Medulla oblongata (tissue), 1 donor: ENCODE measurements at regions not wholly inside any gene's neighbourhood (a gene's known extent, or its start where the extent isn't known, plus 50 kb on each side); places are given as distances from the start of the nearest gene placed in this dataset.
"Not testable (repeated sequence)": the region's sequence is repeated elsewhere in the genome, so short reads cannot be mapped to it uniquely, and the experiment has no call there.

Experiments used
- DNase-seq: peaks from one replicate; pipeline ENCODE4 v3.0.0-alpha.2; 2015; ENCODE audit errors: extremely low spot score

DNA sequence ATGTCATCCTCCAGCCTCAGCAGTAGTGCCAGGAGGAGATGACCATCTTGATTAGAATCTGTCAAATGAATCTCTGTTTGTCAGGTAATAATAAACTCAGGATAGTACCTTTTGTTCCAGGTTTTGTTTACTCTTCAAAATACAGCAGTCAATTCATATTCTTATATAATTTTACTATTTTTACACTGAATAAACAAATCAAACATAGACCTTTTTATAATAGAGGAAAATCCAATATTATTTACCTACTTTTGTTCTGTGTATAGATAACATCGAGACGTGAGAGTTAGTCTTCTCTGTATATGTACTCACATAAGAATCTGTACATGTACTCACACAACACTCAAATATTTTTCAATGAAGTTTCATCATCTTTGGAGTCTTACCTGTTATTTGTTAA lies 365.4 kb upstream of the EPHA5 start:
- no peak for DNase-seq

DNA sequence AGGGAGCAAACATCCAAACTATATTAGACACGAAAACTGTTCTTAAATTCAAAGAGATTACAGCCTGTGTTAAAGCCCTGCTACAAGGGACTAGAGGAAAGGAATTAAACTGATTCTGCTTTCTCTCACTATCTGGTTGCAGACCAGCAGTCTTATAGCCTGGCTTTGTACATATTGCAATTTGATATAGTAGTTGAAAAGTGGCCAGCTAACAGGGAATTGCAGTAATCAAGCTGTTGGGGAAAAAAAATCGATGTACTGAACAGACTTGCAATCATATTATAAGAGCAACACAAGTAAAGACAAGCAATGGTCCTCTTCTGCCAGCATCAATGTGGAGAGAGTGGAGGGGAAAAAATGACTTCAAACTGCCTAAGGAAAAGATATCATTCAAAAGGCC lies 364.4 kb upstream of the EPHA5 start:
- DNase-seq: no peak

DNA sequence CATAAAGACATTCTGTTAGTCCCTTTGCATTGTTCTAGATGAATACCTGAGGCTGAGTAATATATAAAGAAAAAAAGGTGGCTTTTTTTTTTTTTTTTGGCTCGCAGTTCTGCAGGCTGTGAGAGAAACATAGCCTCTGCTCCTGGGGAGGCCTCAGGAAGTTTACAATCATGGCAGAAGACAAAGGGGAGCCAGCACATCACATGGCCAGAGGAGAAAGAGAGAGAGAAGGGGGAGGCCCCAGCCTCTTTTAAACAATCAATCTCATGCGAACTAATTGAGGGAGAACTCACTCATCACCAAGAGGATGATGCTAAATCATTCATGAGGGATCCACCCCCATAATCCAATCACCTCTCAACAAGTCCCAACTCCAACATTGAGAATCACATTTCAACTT lies 364.0 kb upstream of the EPHA5 start:
- DNase-seq: no peak

DNA sequence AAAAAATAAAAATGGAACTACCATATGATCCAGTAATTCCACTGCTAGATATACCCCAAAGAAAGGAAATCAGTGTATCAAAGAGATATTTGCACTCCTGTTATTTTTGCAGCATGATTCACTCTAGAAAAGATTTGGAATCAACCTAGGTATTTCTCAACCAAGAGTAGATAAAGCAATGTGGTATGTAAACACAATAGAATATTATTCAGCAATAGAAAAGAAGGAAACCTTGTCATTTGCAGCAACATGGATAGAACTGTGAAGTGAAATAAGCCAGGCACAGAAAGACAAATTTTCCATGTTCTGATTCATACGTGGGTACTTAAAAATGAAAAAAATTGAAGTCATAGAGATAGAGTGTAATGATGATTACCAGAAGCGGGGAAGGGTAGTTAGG lies 362.3 kb upstream of the EPHA5 start:
- no peak for DNase-seq

DNA sequence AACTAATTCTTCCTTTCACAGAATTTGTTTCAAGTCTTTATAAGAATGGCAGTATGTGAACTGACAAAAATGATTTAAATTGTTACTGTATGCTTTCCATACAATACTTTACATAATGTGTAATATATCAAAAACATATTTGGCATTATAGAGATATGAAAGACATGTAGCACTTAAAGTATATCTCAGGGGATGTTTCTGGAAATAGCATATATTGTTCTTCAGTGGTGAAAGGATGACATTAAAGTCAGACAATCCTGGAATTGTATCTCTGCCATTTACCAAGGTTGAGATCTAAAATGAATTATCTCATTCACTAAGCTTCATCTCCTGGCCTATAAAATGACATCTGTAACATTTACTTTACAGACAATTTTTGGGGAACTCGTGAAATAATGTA lies 358.4 kb upstream of the EPHA5 start:
- no peak for DNase-seq

DNA sequence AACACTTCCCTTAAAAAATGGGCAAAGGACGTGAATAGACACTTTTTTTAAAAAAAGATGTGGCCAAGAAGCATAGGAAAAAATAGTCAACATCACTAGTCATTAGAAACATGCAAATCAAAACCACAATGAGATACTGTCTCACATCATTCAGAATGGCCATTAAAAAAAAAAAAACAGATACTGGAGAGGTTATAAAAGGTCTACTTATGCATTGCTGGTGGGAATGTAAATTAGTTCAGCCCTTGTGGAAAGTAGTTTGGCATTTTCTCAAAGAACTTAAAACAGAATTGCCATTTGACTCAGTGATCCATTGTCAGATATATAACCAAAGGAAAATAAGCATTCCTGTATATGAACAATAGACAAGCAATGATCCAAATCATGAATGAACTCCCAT lies 352.8 kb upstream of the EPHA5 start:
- DNase-seq: no peak

DNA sequence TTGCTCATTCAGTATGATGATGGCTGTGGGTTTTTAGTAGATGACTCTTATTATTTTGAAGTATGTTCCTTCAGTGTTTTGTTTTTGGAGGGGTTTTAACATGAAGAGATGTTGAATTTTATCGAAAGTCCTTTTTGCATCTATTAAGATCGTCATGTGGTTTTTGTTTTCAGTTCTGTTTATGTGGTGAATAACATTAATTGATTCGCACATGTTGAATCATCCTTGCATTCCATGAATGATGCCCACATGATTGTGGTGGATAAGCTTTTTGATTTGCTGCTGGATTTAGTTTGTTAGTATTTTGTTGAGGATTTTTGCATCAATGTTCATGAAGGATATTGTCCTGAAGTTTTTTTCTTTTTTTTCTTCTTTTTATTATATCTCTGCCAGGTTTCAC lies 347.4 kb upstream of the EPHA5 start:
- no peak for DNase-seq

DNA sequence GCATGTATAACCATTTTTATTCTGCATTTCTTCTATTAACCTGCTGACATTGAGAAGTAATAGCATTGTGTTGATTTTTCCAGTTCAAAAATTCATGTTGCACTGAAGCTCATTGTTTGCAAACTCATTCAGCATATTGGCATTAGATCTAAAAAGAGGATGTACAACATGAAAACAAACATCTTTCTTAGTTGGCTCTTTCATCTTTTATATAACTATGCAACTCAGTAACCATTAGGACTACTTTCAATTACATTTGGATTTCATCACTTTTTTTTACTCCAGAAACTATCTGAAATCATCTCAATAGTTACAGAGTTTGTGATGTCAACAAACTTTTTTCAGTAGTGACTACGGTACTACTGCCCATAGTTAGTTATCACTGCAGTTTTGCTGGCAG lies 346.0 kb upstream of the EPHA5 start:
- no peak for DNase-seq

DNA sequence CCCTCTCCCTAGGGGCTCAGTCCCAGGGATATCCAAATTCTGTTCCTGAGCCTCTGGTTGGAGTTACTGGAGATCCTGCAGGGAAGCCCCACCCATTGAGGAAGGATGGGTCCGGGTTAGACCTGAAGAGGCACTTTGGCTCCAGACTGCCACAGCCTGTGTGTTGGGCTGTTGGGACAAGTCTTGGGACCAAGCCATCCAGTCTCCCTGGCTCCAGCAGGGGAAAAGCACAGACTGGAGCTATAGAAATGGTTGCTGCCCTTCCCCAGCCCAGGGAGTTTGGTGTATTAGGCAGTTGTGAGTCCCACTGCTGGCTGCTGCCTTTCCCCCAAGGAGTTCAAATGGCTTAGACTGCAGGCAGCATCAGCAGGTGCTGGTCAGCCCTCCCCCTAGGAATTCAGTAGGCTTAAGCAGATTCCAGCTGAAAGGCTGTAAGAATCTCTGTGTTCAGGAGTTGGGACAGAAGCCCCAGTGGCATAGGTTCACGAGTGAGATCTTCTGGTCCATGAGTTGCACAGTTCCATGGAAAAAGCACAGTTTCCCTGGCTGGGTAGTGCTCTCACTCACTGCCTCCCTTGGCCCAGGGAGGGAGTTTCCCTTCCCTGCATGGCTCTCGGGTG lies 344.0 kb upstream of the EPHA5 start:
- no peak for DNase-seq

DNA sequence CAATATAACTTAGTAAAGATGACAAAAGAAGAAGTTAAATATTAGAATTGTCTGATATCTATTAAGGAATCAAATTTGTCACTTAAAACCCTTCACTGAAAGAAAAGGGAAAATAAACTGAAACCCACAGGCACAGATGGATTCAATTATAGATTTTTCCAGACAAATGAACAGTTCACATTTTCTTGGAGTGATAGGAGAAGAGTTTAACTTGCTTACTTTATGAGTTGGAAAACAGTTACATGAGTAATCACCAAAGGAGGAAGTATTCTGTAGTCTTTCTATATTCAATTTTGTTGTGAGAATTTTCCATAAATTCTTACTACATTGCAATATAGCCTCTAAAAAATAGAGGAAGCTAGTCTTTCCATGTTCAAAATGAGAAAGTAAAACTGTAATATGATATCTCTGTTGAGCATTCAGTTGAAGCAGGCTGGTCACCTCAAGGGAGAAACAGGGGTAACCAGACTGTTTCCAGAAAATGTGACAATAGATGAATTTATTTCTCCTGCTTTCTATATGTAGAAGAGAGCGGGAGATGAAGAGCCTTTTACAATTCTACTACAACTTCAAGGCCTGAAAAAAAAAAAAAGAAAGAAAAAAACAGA lies 330.3 kb upstream of the EPHA5 start:
- DNase-seq: no peak

DNA sequence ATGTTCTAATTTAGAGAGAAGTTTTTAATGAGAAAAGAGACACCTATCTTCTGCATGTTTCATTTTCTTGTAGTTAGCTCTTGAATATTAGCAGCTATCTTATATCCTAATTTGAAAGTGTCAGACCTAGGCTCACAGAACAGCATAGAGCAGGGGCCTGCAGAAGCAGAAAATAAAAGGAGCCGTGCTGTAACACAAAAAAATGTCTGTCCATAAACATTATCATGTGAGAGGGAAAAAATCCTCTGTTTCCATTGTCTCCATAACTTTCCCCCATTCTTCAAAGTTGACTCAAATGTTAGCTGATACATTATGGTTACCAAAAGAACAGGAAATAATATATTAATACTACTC lies 329.2 kb upstream of the EPHA5 start:
- no peak for DNase-seq

DNA sequence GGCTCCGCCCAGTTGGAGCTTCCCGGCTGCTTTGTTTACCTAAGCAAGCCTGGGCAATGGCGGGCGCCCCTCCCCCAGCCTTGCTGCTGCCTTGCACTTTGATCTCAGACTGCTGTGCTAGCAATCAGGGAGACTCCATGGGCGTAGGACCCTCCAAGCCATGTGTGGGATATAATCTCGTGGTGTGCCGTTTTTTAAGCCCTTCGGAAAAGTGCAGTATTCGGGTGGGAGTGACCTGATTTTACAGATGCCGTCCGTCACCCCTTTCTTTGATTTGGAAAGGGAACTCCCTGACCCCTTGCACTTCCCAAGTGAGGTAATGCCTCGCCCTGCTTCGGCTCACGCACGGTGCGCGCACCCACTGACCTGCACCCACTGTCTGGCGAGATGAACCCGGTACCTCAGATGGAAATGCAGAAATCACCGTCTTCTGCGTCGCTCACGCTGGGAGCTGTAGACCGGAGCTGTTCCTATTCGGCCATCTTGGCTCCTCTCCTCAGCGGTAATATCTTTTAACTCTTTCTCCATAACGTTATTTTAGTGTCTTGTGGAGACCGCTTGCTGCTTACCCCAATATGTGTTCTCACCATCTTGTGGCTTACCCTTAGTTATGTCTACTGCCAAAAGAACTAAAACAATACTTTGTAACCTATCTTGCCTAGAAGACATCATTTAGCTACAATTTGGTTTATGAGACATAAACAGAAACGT lies 328.7 kb upstream of the EPHA5 start:
- not testable (repeated sequence) for DNase-seq

DNA sequence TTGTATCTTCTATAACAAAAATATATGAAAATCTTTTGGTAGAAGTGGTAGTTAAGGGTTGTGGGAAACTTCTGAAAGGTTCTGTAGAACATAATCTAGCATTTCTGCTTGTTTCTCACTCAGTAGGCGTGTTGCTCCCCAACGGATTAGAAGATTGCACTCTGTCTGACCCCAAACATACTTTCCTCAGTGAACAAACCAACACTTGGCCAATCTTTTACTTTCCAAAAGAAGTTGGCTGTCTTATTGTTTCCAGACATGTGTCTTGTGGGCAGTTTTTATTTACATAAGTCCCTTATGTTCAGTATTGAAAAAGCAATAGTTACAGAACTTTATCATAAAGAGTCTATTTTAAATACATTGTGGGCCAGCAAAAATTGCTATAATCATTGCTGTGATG lies 312.8 kb upstream of the EPHA5 start:
- DNase-seq: no peak

DNA sequence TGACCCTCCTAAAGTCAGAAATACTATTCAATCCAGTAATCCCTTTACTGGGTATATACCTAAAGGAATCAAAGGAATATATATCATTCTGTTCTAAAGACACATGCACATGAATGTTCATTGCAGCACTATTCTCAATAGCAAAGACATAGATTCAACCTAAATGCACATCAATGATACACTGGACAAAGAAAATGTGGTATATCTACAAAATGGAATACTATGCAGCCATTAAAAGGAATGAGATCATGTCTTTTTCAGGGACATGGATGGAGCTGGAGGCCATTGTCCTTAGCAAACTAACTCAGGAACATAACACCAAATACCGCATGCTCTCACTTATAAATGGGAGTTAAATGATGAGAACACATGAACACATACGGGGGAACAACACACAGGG lies 306.0 kb upstream of the EPHA5 start:
- DNase-seq: no peak

DNA sequence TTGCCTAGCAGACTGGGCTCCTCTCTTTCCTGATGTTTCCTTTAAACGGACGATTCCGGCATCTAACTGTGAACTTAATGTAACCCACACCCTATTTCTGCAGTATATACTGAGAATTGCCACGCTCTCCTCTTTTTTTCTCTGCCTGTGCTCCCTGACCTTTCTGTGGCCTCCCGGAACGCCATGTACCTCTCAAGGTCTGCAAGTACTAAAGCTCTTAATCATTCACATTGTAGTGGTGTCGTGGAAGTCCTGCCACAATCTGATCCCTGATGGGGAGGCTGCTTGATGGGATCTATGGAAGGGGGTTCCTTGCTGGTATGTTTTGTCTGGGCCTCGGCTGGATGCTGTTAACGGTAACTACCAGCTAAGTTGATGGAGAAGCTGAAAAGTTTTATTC lies 302.9 kb upstream of the EPHA5 start:
- no peak for DNase-seq

DNA sequence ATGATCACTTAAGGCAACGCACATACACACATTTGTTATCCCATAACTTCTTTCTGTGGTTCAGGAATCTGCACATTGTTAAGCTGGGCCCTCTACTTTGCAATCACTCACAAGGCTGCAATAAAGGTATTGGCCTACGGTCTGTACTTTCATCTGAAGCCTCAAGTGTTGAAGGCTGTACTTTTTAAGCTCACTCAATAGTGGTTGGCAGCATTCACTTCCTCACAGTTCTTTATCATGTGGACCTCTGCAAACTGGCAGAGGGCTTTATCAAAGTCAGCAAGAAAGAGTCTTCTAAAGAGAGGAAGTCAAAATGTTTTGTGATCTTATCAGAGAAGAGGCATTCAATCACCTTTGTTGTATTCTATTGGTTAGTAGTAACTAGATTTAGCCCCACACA lies 301.4 kb upstream of the EPHA5 start:
- DNase-seq: no peak

DNA sequence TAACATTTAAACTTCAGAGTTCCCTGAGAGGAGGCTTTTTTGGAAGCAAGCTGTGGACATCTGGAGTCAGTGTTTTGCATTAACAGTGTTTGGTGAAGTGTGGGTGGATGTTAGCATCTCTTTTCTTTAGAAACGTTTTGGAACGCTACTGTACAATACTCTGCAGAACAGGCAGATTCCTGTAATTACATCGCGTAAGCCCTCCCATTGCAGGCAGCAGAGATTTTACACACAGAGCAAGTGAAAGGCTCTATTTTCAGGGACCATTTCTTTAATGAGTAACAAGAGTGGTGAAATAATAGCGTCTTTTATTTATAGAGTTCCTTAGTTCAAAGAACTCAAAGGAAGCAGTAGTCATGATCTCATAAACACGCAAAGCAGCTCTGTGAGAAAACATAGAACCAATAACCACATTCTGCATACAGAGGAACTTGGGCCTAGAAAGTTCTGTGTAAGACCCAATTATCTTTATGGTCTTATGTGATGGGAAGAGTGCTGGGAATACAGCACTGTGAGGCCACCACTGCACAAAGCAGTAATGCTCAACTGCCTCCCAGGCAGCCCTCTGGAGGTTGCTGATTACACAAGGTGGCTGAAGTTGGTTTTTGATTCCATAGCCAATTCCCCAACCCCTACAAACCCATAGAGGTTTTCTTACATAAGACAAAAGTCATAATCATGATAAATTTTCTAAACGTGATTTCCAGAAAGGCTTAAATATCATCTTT lies 298.7 kb upstream of the EPHA5 start:
- no peak for DNase-seq

DNA sequence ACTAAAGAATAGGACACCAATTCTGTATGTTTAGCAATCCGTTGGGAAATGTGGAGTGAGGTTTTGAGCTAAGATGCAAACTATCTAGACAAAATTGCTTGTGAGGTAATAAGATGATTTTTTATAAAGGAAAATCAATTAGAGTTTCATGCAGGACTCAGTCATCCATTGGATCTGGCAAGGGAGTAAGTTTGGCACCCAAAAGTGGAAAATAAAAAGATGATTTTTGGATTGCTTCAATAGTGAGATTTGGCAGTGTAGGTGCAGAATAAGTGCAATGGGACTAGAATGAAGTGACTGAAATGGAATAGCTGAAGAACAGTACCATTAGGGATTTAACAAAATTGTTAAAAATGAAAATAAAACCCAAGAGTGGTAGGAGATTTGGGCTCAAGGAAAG lies 290.5 kb upstream of the EPHA5 start:
- no peak for DNase-seq

DNA sequence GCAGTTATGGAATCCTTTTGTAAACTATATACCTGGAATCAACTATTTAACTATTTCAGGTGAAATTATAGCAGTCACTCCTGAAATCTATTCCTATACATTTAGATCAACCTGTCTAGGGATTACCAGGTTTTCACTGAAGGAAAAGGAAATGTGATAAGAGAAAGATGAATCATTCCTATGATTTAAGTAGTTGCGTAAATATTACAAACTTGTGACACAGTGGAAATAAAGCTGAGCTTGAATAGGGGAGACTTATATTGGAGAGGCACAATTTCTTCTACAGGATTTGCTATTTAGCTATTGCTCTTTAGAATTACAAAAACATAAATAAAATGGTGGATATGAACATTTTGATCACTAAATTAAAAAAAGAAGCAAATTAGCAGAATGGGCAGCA lies 284.1 kb upstream of the EPHA5 start:
- no peak for DNase-seq

DNA sequence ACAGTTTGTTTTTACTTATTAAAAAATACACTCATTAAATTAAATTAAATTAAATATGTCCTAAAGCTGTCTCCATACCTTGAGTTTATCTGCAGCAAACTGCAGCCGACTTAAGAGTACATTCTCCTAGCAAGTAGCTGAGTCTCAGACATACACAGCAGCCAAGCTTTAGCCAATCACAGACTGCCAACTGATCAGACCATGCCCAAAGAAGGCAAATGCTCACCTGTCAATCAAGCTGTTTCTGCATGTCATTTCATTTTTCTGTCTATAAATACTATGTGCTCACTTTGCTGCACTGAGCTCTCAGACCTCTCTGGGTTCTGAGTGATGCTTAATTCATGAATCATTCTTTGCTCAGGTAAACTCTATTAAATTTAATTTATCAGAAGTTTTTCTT lies 280.9 kb upstream of the EPHA5 start:
- DNase-seq: no peak

DNA sequence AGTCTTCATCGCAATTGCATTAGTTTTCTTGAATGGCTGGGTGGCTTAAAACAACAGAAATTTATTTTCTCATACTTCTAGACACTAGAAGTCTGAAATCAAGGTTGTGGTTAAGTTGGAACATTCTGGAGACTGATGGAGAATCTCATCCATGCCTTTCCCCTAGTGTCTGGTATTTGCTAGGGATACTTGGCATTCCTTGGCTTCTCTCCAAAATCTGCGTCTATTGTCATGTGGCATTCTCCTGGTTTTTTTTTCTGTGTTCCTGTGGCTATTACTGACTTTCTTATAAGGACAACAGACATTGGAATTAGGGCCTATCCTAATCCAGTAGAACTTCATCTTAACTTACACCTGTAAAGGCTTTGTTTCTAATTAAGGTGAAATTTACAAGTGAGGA lies 272.8 kb upstream of the EPHA5 start:
- no peak for DNase-seq

DNA sequence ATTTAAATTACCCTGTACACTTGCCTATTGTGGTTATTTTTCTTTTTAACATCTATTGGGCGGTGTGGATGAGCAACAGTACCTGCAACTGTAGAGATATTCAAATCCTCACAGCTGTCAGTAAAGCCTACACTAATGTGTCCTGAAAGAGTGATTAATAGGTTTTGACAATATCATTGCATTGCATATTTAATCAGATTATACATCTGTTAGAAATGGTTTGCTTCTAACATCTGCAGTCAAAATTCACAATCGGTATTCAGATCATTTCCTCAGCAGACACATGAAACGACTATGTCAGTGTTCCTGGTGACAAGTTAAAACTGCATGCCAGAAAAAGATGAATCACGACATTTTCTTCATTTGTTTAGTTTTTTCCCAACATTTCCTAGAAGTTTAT lies 254.6 kb upstream of the EPHA5 start:
- DNase-seq: no peak

DNA sequence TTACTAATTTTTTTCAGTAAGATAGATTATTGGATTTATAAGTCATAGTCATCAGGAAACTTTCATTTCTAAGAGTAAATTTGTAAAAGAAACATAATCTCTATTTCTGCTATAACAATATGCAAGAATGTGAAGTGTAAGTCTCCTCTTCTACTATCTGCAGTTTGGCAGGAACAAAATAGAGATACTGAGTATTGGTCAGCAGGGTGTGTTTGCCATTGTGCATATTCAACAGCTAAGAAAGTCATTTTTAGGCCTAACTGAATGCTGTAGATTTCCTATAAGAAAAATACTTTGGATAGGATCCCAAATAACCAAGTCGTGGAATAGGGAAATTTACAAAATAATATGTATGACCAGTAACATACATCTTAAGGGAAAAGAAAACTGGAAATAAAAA lies 253.3 kb upstream of the EPHA5 start:
- no peak for DNase-seq
